DMS53 (cell line): ENCODE measurements at regions not wholly inside any gene's neighbourhood (a gene's known extent, or its start where the extent isn't known, plus 50 kb on each side); places are given as distances from the start of the nearest gene placed in this dataset.

Experiments used
- DNase-seq: peaks from one replicate; lab custom pipeline; 2025; lab: John Stamatoyannopoulos, UW

- no peak for DNase-seq
Observed at GRCh38 chr22:48369789-48370507, 1457.7 kb downstream of the BRD1 start.

GRCh38 chr22:48368975-48369525 lies 1458.6 kb downstream of the BRD1 start:
- DNase-seq, result no peak

- no peak for DNase-seq
Observed at GRCh38 chr22:48367731-48368130, 1459.9 kb downstream of the BRD1 start.

GRCh38 chr22:48366591-48366990 lies 1461.1 kb downstream of the BRD1 start:
- no peak for DNase-seq

- no peak for DNase-seq
Observed at GRCh38 chr22:48366056-48366455, 1461.6 kb downstream of the BRD1 start.

- no peak for DNase-seq
Observed at GRCh38 chr22:48365386-48365785, 1462.3 kb downstream of the BRD1 start.

- DNase-seq, result no peak
Observed at GRCh38 chr22:48362721-48363404, 1464.8 kb downstream of the BRD1 start.

- DNase-seq, result no peak
Observed at GRCh38 chr22:48361099-48361639, 1466.5 kb downstream of the BRD1 start.

GRCh38 chr22:48359613-48359965 lies 1468.1 kb downstream of the BRD1 start:
- DNase-seq, result no peak

- DNase-seq, result no peak
Observed at GRCh38 chr22:48358886-48359612, 1468.6 kb downstream of the BRD1 start.

GRCh38 chr22:48357961-48358360 lies 1469.7 kb downstream of the BRD1 start:
- DNase-seq, result no peak

- DNase-seq, result no peak
Observed at GRCh38 chr22:48357196-48357595, 1470.5 kb downstream of the BRD1 start.

- DNase-seq, result no peak
Observed at GRCh38 chr22:48356731-48357130, 1470.9 kb downstream of the BRD1 start.

GRCh38 chr22:48354096-48354495 lies 1473.6 kb downstream of the BRD1 start:
- DNase-seq, result no peak

- DNase-seq, result no peak
Observed at GRCh38 chr22:48353116-48353947, 1474.3 kb downstream of the BRD1 start.

- DNase-seq, result no peak
Observed at GRCh38 chr22:48352086-48352911, 1475.4 kb downstream of the BRD1 start.

GRCh38 chr22:48351376-48352085 lies 1476.1 kb downstream of the BRD1 start:
- no peak for DNase-seq

GRCh38 chr22:48350456-48350855 lies 1477.2 kb downstream of the BRD1 start:
- DNase-seq, result no peak

GRCh38 chr22:48348855-48349254 lies 1478.8 kb downstream of the BRD1 start:
- no peak for DNase-seq

GRCh38 chr22:48347311-48347710 lies 1480.4 kb downstream of the BRD1 start:
- DNase-seq, result no peak
